Right lobe of liver (tissue), 6 donors: ENCODE measurements at regions not wholly inside any gene's neighbourhood (a gene's known extent, or its start where the extent isn't known, plus 50 kb on each side); places are given as distances from the start of the nearest gene placed in this dataset.

ENCODE experiments used
- ATAC-seq, 4 donors: fragments of 200-7000 bp; cut with Tn5 transposase; one replicate each; pipeline ENCODE4 v1.9.1; 2020; ENCODE audit warnings: mild to moderate bottlenecking in 4 of 4, moderate library complexity in 4 of 4
- DNase-seq, 3 donors: peaks; one replicate each; pipeline ENCODE4 v3.0.0-alpha.2; 2020
- H3K27ac ChIP-seq, 3 donors: fragments of 200-600 bp; one replicate each; pipeline ENCODE4 v1.8.0; 2022
- H3K27me3 ChIP-seq, 2 donors: fragments of 200-600 bp; one replicate each; pipeline ENCODE4 v1.8.0; 2022
- H3K36me3 ChIP-seq, 4 donors: fragments of 200-600 bp; sonication (generic) in 1 of 4; one replicate each; pipeline versions ENCODE4 v1.5.1 to v1.8.0; 2017 to 2022; ENCODE audit warnings: control low read depth in 1 of 4
- H3K4me1 ChIP-seq, 4 donors: fragments of 200-600 bp; sonication (generic) in 1 of 4; one replicate each; pipeline versions ENCODE4 v1.5.1 to v1.8.0; 2017 to 2022; ENCODE audit warnings: control low read depth in 1 of 4
- H3K4me3 ChIP-seq, 3 donors: fragments of 200-600 bp; one replicate each; pipeline ENCODE4 v1.8.0; 2022
- H3K9me3 ChIP-seq, 4 donors: fragments of 200-600 bp; sonication (generic) in 1 of 4; one replicate each; pipeline versions ENCODE4 v1.5.1 to v1.8.0; 2017 to 2022; ENCODE audit warnings: control low read depth in 1 of 4
- CTCF ChIP-seq, 4 donors: fragments of 200-600 bp in 3 of 4; fragments of 450-650 bp in 1 of 4; IDR thresholded peaks; one replicate each; pipeline versions ENCODE4 v1.5.1 to v1.8.0; 2016 to 2022; ENCODE audit warnings: antibody characterized with exemption in 4 of 4, mild to moderate bottlenecking in 2 of 4
- POLR2A ChIP-seq: fragments of 450-650 bp; IDR thresholded peaks from one replicate; pipeline ENCODE4 v1.6.1; 2017; ENCODE audit warnings: antibody characterized with exemption, mild to moderate bottlenecking
- WGBS: methylation state at CpG from one replicate; pipeline ENCODE4 v1.1.6; 2018; ENCODE audit warnings: low coverage, low lambda C conversion rate; ENCODE audit not compliant: insufficient coverage; ENCODE audit errors: missing lambda C conversion rate; 5-methylcytosine and 5-hydroxymethylcytosine counted together
- intact Hi-C, 2 donors: fragments of 100-400 bp; cut with DNase I; formaldehyde crosslinking; loops; one replicate each; pipeline versions ENCODE4 v1.11.2 to v1.14.1; 2022
- donor health status: DM: no; HTN: yes; CAD: no.
- donor health status: DM: no; HTN: no; CAD: no.
- donor health status: DM: no; HTN: no; CAD: no.
- donor health status: DM: no; HTN: yes; CAD: no.
- donor health status: DM: no; HTN: yes; CAD: no.

GRCh38 chr7:127478024-127478355 lies 85.5 kb upstream of the ZNF800 start:
- H3K27ac ChIP-seq, result no peak overlapping the region
- no peaks in the 10 kb centered on the region for H3K27me3 ChIP-seq
- intact Hi-C loops, result no loop called here
- ATAC-seq, result no peak
- H3K36me3 ChIP-seq, result no peaks in the 10 kb centered on the region
- DNase-seq, result no peak
- no peaks in the 10 kb centered on the region for H3K4me1 ChIP-seq
- H3K9me3 ChIP-seq, result no peaks in the 10 kb centered on the region
- TF ChIP-seq CTCF (IDR thresholded peaks at IDR 0.05), result no peak
- TF ChIP-seq POLR2A, result no peak
- no peak overlapping the region for H3K4me3 ChIP-seq
- 40% methylated on average over 1 of the region's 1 CpG for WGBS

- intact Hi-C loops, result no loop called here
- Histone ChIP-seq H3K36me3 (no peaks in the 10 kb centered on the region), H3K27me3 (no peaks in the 10 kb centered on the region), H3K4me3 (no peak overlapping the region), H3K9me3 (no peaks in the 10 kb centered on the region), H3K27ac (no peak overlapping the region), H3K4me1 (no peaks in the 10 kb centered on the region)
- WGBS, result 61% methylated on average over 7 of the region's 7 CpGs
- DNase-seq, result no peak
- ATAC-seq, result no peak
- no peak for TF ChIP-seq CTCF (IDR thresholded peaks at IDR 0.05)
- TF ChIP-seq POLR2A, result no peak
These were observed 85.0 kb upstream of the ZNF800 start for GRCh38 chr7:127477295-127478023.

- intact Hi-C loops, result no loop called here
- Histone ChIP-seq H3K4me3 (no peak overlapping the region), H3K27ac (no peak overlapping the region), H3K4me1 (no peaks in the 10 kb centered on the region), H3K36me3 (no peaks in the 10 kb centered on the region), H3K9me3 (no peaks in the 10 kb centered on the region), H3K27me3 (no peaks in the 10 kb centered on the region)
- 88% methylated on average over 1 of the region's 1 CpG for WGBS
- no peak for ATAC-seq
- TF ChIP-seq POLR2A (no peak), CTCF (IDR thresholded peaks at IDR 0.05) (no peak)
- DNase-seq, result no peak
These were observed 84.1 kb upstream of the ZNF800 start for GRCh38 chr7:127476618-127477017.

- Histone ChIP-seq H3K9me3 (no peaks in the 10 kb centered on the region), H3K4me3 (no peak overlapping the region), H3K36me3 (no peaks in the 10 kb centered on the region), H3K27me3 (no peaks in the 10 kb centered on the region), H3K27ac (no peak overlapping the region), H3K4me1 (no peaks in the 10 kb centered on the region)
- no peak for TF ChIP-seq CTCF (IDR thresholded peaks at IDR 0.05)
- no peak for TF ChIP-seq POLR2A
- DNase-seq (no peak), ATAC-seq (no peak)
- intact Hi-C loops, result no loop called here
These were observed 81.9 kb upstream of the ZNF800 start for GRCh38 chr7:127474457-127474856.

- H3K4me3 ChIP-seq, result no peak overlapping the region
- intact Hi-C loops, result no loop called here
These were observed 80.9 kb upstream of the ZNF800 start for GRCh38 chr7:127473409-127473808.

More at GRCh38 chr7:127473409-127473808, 80.9 kb upstream of the ZNF800 start:
- Histone ChIP-seq H3K36me3 (no peaks in the 10 kb centered on the region), H3K9me3 (no peaks in the 10 kb centered on the region), H3K27ac (no peak overlapping the region), H3K27me3 (no peaks in the 10 kb centered on the region), H3K4me1 (no peaks in the 10 kb centered on the region)
- WGBS, result 0% methylated on average over 1 of the region's 1 CpG
- ATAC-seq, result no peak
- DNase-seq, result no peak
- TF ChIP-seq POLR2A, result no peak
- TF ChIP-seq CTCF (IDR thresholded peaks at IDR 0.05), result no peak
